GM19239 (cell line): ENCODE measurements at regions not wholly inside any gene's neighbourhood (a gene's known extent, or its start where the extent isn't known, plus 50 kb on each side); places are given as distances from the start of the nearest gene placed in this dataset.

Experiments
- DNase-seq: peaks from one replicate; pipeline ENCODE4 v3.0.0; 2011; ENCODE audit warnings: low spot score; ENCODE audit not compliant: insufficient read length
- FAIRE-seq: peaks from 2 replicates; lab custom pipeline; 2011; peaks lifted over from hg19 to GRCh38; lab: Jason Lieb, UNC

GRCh38 chr10:29127037-29127700, 161.7 kb upstream of the LYZL1 start:
- no peak for DNase-seq
- no peak for FAIRE-seq

GRCh38 chr10:29127731-29128130, 161.1 kb upstream of the LYZL1 start:
- no peak for FAIRE-seq

GRCh38 chr10:29130190-29130673, 158.6 kb upstream of the LYZL1 start:
- DNase-seq: no peak
- FAIRE-seq: no peak

More at GRCh38 chr10:29127731-29128130, 161.1 kb upstream of the LYZL1 start:
- DNase-seq: no peak

GRCh38 chr10:29131952-29132547, 156.8 kb upstream of the LYZL1 start:
- FAIRE-seq (no peak), DNase-seq (no peak)

GRCh38 chr10:29132551-29133111, 156.2 kb upstream of the LYZL1 start:
- FAIRE-seq: no peak
- no peak for DNase-seq

GRCh38 chr10:29135337-29135736, 153.5 kb upstream of the LYZL1 start:
- no peak for FAIRE-seq

GRCh38 chr10:29136411-29136810, 152.5 kb upstream of the LYZL1 start:
- no peak for FAIRE-seq
- DNase-seq: no peak

More at GRCh38 chr10:29135337-29135736, 153.5 kb upstream of the LYZL1 start:
- no peak for DNase-seq

GRCh38 chr10:29140151-29140550, 148.7 kb upstream of the LYZL1 start:
- DNase-seq: no peak
- FAIRE-seq: no peak

GRCh38 chr10:29140991-29141390, 147.9 kb upstream of the LYZL1 start:
- FAIRE-seq: no peak
- no peak for DNase-seq

GRCh38 chr10:29141761-29142160, 147.1 kb upstream of the LYZL1 start:
- DNase-seq: no peak
- no peak for FAIRE-seq

GRCh38 chr10:29142516-29143314, 146.2 kb upstream of the LYZL1 start:
- DNase-seq (no peak), FAIRE-seq (no peak)

GRCh38 chr10:29144126-29144525, 144.7 kb upstream of the LYZL1 start:
- no peak for DNase-seq
- no peak for FAIRE-seq

GRCh38 chr10:29146311-29147100, 142.4 kb upstream of the LYZL1 start:
- no peak for DNase-seq
- no peak for FAIRE-seq

GRCh38 chr10:29150010-29150409, 138.9 kb upstream of the LYZL1 start:
- DNase-seq (no peak), FAIRE-seq (no peak)

- FAIRE-seq (no peak), DNase-seq (no peak)
These were observed 137.9 kb upstream of the LYZL1 start for GRCh38 chr10:29151005-29151404.

GRCh38 chr10:29157321-29157720, 131.5 kb upstream of the LYZL1 start:
- FAIRE-seq (no peak), DNase-seq (no peak)

GRCh38 chr10:29158066-29158465, 130.8 kb upstream of the LYZL1 start:
- no peak for FAIRE-seq

GRCh38 chr10:29160150-29160617, 128.7 kb upstream of the LYZL1 start:
- FAIRE-seq (no peak), DNase-seq (no peak)

More at GRCh38 chr10:29158066-29158465, 130.8 kb upstream of the LYZL1 start:
- DNase-seq: no peak

- no peak for FAIRE-seq
- DNase-seq: no peak
These were observed 125.1 kb upstream of the LYZL1 start for GRCh38 chr10:29163746-29164145.

- DNase-seq (no peak), FAIRE-seq (no peak)
These were observed 122.2 kb upstream of the LYZL1 start for GRCh38 chr10:29166713-29167112.
